ENCODE measurements at regions not wholly inside any gene's neighbourhood (a gene's known extent, or its start where the extent isn't known, plus 50 kb on each side); places are given as distances from the start of the nearest gene placed in this dataset.

GRCh38 chr4:19523964-19524363, 727.7 kb upstream of the SLIT2 start:
- TF ChIP-seq EZH2 (IDR thresholded peaks at IDR 0.05; ENCODE audit: borderline replicate concordance, low read depth, low read length, poor library complexity, severe bottlenecking) (no peak), CTCF (conservative IDR thresholded peaks at IDR 0.05; ENCODE audit: low read depth, low read length) (no peak)
- DNase-seq (ENCODE audit: low spot score) = no peak
- no peak overlapping the region for H3K27ac ChIP-seq (ENCODE audit: low read depth, low read length, poor library complexity, severe bottlenecking)
- BruUV-seq (replicated peaks) = no TSS peak
- no peaks in the 10 kb centered on the region for H3K36me3 ChIP-seq (ENCODE audit: insufficient read depth, low read length, poor library complexity, severe bottlenecking)
- H3K9me3 ChIP-seq (ENCODE audit: low read depth, low read length, poor library complexity, severe bottlenecking) = no peaks in the 10 kb centered on the region
- intact Hi-C loops (cut with micrococcal nuclease; ENCODE audit: unreplicated experiment) = no loop called here
- no peaks in the 10 kb centered on the region for H3K4me1 ChIP-seq (ENCODE audit: insufficient read depth, low read length, poor library complexity, severe bottlenecking)
- H3K27me3 ChIP-seq (replicated peaks; ENCODE audit: insufficient read depth, low read depth, low read length, poor library complexity) = no peaks in the 10 kb centered on the region
- no peak overlapping the region for H3K4me3 ChIP-seq (ENCODE audit: low read depth, low read length, poor library complexity, severe bottlenecking)
- POLR2A ChIA-PET (ENCODE audit: low non-redundant PET) = no interaction called here
- CTCF ChIA-PET = no interaction called here

GRCh38 chr4:19522966-19523365, 728.7 kb upstream of the SLIT2 start:
- intact Hi-C loops (cut with micrococcal nuclease; ENCODE audit: unreplicated experiment) = no loop called here
- BruUV-seq (replicated peaks) = no TSS peak
- no peak overlapping the region for H3K27ac ChIP-seq (ENCODE audit: low read depth, low read length, poor library complexity, severe bottlenecking)
- H3K27me3 ChIP-seq (replicated peaks; ENCODE audit: insufficient read depth, low read depth, low read length, poor library complexity) = no peaks in the 10 kb centered on the region
- H3K4me3 ChIP-seq (ENCODE audit: low read depth, low read length, poor library complexity, severe bottlenecking) = no peak overlapping the region
- POLR2A ChIA-PET (ENCODE audit: low non-redundant PET) = no interaction called here
- no peaks in the 10 kb centered on the region for H3K9me3 ChIP-seq (ENCODE audit: low read depth, low read length, poor library complexity, severe bottlenecking)
- DNase-seq (ENCODE audit: low spot score) = no peak
- no peaks in the 10 kb centered on the region for H3K36me3 ChIP-seq (ENCODE audit: insufficient read depth, low read length, poor library complexity, severe bottlenecking)
- H3K4me1 ChIP-seq (ENCODE audit: insufficient read depth, low read length, poor library complexity, severe bottlenecking) = no peaks in the 10 kb centered on the region
- CTCF ChIA-PET = no interaction called here
- TF ChIP-seq CTCF (conservative IDR thresholded peaks at IDR 0.05; ENCODE audit: low read depth, low read length) (no peak), EZH2 (IDR thresholded peaks at IDR 0.05; ENCODE audit: borderline replicate concordance, low read depth, low read length, poor library complexity, severe bottlenecking) (no peak)

DNA sequence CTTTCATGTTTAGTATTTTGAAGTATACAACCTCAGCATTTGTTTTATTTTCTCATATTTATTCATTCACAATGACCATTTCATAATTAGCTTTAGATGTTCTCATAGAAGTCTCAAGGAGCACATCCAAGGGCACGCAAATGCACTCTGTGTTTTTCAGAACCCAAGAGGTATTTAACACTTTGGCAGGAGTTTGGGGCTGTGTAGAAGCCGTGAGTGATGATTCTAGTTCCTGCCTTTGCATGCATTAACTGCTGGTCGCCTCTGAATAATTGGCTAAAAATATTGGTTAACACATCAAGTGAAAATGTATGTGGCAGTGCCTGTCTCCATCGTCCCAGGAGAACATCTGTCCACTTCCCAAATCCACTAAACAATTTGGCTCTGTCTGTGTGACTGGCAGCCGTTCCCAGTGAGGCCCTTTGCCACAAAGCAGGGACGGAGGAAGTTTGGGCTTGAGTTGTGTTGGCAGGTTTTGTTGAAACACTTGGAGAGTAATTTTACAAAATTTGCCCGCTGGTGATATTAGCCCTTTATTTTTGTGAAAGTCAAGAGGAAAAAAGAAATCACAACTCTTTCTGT, 730.7 kb upstream of the SLIT2 start:
- no peaks in the 10 kb centered on the region for H3K27me3 ChIP-seq (replicated peaks; ENCODE audit: insufficient read depth, low read depth, low read length, poor library complexity)
- ChIA-PET POLR2A (ENCODE audit: low non-redundant PET) (no interaction called here), CTCF (no interaction called here)
- H3K36me3 ChIP-seq (ENCODE audit: insufficient read depth, low read length, poor library complexity, severe bottlenecking) = no peaks in the 10 kb centered on the region
- intact Hi-C loops (cut with micrococcal nuclease; ENCODE audit: unreplicated experiment) = no loop called here
- TF ChIP-seq CTCF (conservative IDR thresholded peaks at IDR 0.05; ENCODE audit: low read depth, low read length) (no peak), EZH2 (IDR thresholded peaks at IDR 0.05; ENCODE audit: borderline replicate concordance, low read depth, low read length, poor library complexity, severe bottlenecking) (no peak)
- H3K4me1 ChIP-seq (ENCODE audit: insufficient read depth, low read length, poor library complexity, severe bottlenecking) = no peaks in the 10 kb centered on the region
- no TSS peak for BruUV-seq (replicated peaks)
- H3K27ac ChIP-seq (ENCODE audit: low read depth, low read length, poor library complexity, severe bottlenecking) = no peak overlapping the region
- no peak for DNase-seq (ENCODE audit: low spot score)
- no peak overlapping the region for H3K4me3 ChIP-seq (ENCODE audit: low read depth, low read length, poor library complexity, severe bottlenecking)
- H3K9me3 ChIP-seq (ENCODE audit: low read depth, low read length, poor library complexity, severe bottlenecking) = no peaks in the 10 kb centered on the region
